HepG2 (cell line): ENCODE measurements at regions not wholly inside any gene's neighbourhood (a gene's known extent, or its start where the extent isn't known, plus 50 kb on each side); places are given as distances from the start of the nearest gene placed in this dataset.

Source experiments
- EP300 ChIP-seq, 3 experiments: sonication (generic) in 1 of 3; formaldehyde crosslinking in 1 of 3; IDR thresholded peaks; 2 replicates each; pipeline versions ENCODE4 v1.5.1 to v1.6.1; 2011 to 2020; ENCODE audit warnings: low read depth in 2 of 3, low read length in 2 of 3, borderline replicate concordance in 1 of 3, improper control_type of control experiment in 1 of 3, mild to moderate bottlenecking in 1 of 3, missing genetic modification reagents in 1 of 3, moderate library complexity in 1 of 3
- EZH2 ChIP-seq: conservative IDR thresholded peaks from 2 replicates; pipeline ENCODE4 v1.6.1; 2012; ENCODE audit warnings: mild to moderate bottlenecking, low read depth, low read length, moderate library complexity
- PRPF4 ChIP-seq: fragments of 200-400 bp; formaldehyde crosslinking; IDR thresholded peaks from 2 replicates; pipeline ENCODE4 v1.6.1; 2016; ENCODE audit warnings: low read length, low read depth; ENCODE audit not compliant: poor library complexity, severe bottlenecking
- USF2 ChIP-seq, 2 experiments: sonication (generic) in 1 of 2; formaldehyde crosslinking in 1 of 2; IDR thresholded peaks; 2 replicates each; pipeline versions ENCODE4 v1.5.1 to v1.6.1; 2011 to 2020; ENCODE audit warnings: borderline replicate concordance in 1 of 2, low read depth in 1 of 2, low read length in 1 of 2, mild to moderate bottlenecking in 1 of 2, missing genetic modification reagents in 1 of 2, moderate library complexity in 1 of 2
- ZBTB49 ChIP-seq: sonication (generic); formaldehyde crosslinking; IDR thresholded peaks from 2 replicates; pipeline ENCODE4 v1.4.0; 2020; ENCODE audit warnings: missing genetic modification reagents, borderline replicate concordance
- ZNF263 ChIP-seq: sonication (generic); formaldehyde crosslinking; IDR thresholded peaks from 2 replicates; pipeline ENCODE4 v1.4.0; 2020; ENCODE audit warnings: missing genetic modification reagents

- TF ChIP-seq ZNF263 (no peak), EP300 (IDR thresholded peaks at IDR 0.05; ENCODE audit: low read depth in 2 of 2, low read length in 2 of 2) (no peak), EP300 (CRISPR knock-in tag; IDR thresholded peaks at IDR 0.05; ENCODE audit: borderline replicate concordance) (no peak), ZBTB49 (CRISPR knock-in tag) (no peak), PRPF4 (no peak), EZH2 (no peak), USF2 (IDR thresholded peaks at IDR 0.05; ENCODE audit: low read depth, low read length) (no peak), USF2 (CRISPR knock-in tag; IDR thresholded peaks at IDR 0.05; ENCODE audit: borderline replicate concordance) (no peak)
Measured at GRCh38 chr20:60213126-60213893, 255.1 kb downstream of the CDH26 start.
